ENCODE measurements at regions not wholly inside any gene's neighbourhood (a gene's known extent, or its start where the extent isn't known, plus 50 kb on each side); places are given as distances from the start of the nearest gene placed in this dataset.

- CTCF ChIA-PET: no interaction called here
- peak in 1 of 2 experiments; percentile 34 for DNase-seq
- POLR2A ChIA-PET: no interaction called here
- Mint-ChIP-seq H3K9me3 (ENCODE audit: unreplicated experiment) (peaks cover 19% of the 10 kb centered on the region), H3K27ac (ENCODE audit: unreplicated experiment) (peak overlapping the region; percentile 14), H3K27me3 (ENCODE audit: insufficient read depth, unreplicated experiment) (no peaks in the 10 kb centered on the region), H3K4me3 (ENCODE audit: unreplicated experiment) (peak overlapping the region; percentile 4), H3K4me1 (ENCODE audit: low read depth, unreplicated experiment) (peaks cover 50% of the 10 kb centered on the region), H3K36me3 (ENCODE audit: insufficient read depth, unreplicated experiment) (peaks cover 27% of the 10 kb centered on the region)
- Histone ChIP-seq H3K4me3 (ENCODE audit: low read depth, low read length) (no peak overlapping the region), H3K9me3 (peaks cover 3% of the 10 kb centered on the region; the same call in 1 of the 2 replicates), H3K4me1 (peaks cover 36% of the 10 kb centered on the region), H3K36me3 (ENCODE audit: control insufficient read depth, insufficient read depth, low read length) (0 out of 2 replicates have a peak, but pooled peaks cover 1% of the 10 kb centered on the region), H3K27me3 (replicated peaks; ENCODE audit: control insufficient read depth, insufficient read depth, low read length) (no peaks in the 10 kb centered on the region)
- intact Hi-C loops (cut with micrococcal nuclease; ENCODE audit: unreplicated experiment): no loop called here
- no TSS peak for BruUV-seq (replicated peaks)
- TF ChIP-seq, protein P1, sequence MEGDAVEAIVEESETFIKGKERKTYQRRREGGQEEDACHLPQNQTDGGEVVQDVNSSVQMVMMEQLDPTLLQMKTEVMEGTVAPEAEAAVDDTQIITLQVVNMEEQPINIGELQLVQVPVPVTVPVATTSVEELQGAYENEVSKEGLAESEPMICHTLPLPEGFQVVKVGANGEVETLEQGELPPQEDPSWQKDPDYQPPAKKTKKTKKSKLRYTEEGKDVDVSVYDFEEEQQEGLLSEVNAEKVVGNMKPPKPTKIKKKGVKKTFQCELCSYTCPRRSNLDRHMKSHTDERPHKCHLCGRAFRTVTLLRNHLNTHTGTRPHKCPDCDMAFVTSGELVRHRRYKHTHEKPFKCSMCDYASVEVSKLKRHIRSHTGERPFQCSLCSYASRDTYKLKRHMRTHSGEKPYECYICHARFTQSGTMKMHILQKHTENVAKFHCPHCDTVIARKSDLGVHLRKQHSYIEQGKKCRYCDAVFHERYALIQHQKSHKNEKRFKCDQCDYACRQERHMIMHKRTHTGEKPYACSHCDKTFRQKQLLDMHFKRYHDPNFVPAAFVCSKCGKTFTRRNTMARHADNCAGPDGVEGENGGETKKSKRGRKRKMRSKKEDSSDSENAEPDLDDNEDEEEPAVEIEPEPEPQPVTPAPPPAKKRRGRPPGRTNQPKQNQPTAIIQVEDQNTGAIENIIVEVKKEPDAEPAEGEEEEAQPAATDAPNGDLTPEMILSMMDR (IDR thresholded peaks at IDR 0.05; ENCODE audit: insufficient read depth in 1 of 2, low read depth in 1 of 2, low read length in 1 of 2, severe bottlenecking in 1 of 2, unreplicated experiment in 1 of 2): no peak
These were observed 226.7 kb upstream of the MBL2 start for GRCh38 chr10:52999258-52999657.

DNA sequence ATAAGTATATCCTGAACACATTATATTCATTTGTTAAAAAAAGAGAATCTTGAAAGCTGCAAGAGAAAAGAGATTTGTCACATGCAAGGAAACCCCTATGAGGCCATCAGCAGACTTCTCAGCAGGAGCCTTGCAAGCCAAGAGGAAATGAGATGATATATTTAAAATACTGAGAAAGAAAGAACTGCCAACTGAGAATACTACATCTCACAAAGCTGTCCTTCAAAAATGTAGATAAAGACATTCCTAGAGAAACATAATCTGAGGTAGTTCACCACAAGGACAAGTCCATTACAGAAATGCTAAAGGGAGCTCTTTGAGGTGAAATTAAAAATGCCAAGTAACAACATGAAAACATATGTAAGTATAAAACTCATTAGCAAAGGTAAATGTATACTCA is 224.4 kb upstream of the MBL2 start:
- CTCF ChIA-PET: no interaction called here
- Mint-ChIP-seq H3K27me3 (ENCODE audit: insufficient read depth, unreplicated experiment) (no peaks in the 10 kb centered on the region), H3K4me1 (ENCODE audit: low read depth, unreplicated experiment) (peaks cover 41% of the 10 kb centered on the region), H3K36me3 (ENCODE audit: insufficient read depth, unreplicated experiment) (peaks cover 21% of the 10 kb centered on the region), H3K9me3 (ENCODE audit: unreplicated experiment) (peaks cover 11% of the 10 kb centered on the region), H3K27ac (ENCODE audit: unreplicated experiment) (no peak overlapping the region), H3K4me3 (ENCODE audit: unreplicated experiment) (no peak overlapping the region)
- no peaks in the 10 kb centered on the region for H3K27me3 ChIP-seq (replicated peaks; ENCODE audit: control insufficient read depth, insufficient read depth, low read length)
- DNase-seq: no peak
- peaks cover 35% of the 10 kb centered on the region for H3K4me1 ChIP-seq
- no peak overlapping the region for H3K4me3 ChIP-seq (ENCODE audit: low read depth, low read length)
- TF ChIP-seq, protein P1 (IDR thresholded peaks at IDR 0.05; ENCODE audit: insufficient read depth in 1 of 2, low read depth in 1 of 2, low read length in 1 of 2, severe bottlenecking in 1 of 2, unreplicated experiment in 1 of 2): no peak
- BruUV-seq (replicated peaks): no TSS peak
- peaks cover 3% of the 10 kb centered on the region; the same call in 1 of the 2 replicates for H3K9me3 ChIP-seq
- H3K36me3 ChIP-seq (ENCODE audit: control insufficient read depth, insufficient read depth, low read length): 0 out of 2 replicates have a peak, but pooled peaks cover 2% of the 10 kb centered on the region
- POLR2A ChIA-PET: no interaction called here
- intact Hi-C loops (cut with micrococcal nuclease; ENCODE audit: unreplicated experiment): loop anchor here (1.0 kb wide), 1 partner anchor 10 kb away; no protein-coding TSS in a partner anchor

- intact Hi-C loops (cut with micrococcal nuclease; ENCODE audit: unreplicated experiment): no loop called here
- no TSS peak for BruUV-seq (replicated peaks)
- peaks cover 13% of the 10 kb centered on the region for H3K4me1 ChIP-seq
- H3K4me1 Mint-ChIP-seq (ENCODE audit: low read depth, unreplicated experiment): peaks cover 28% of the 10 kb centered on the region
- TF ChIP-seq, protein P1 (IDR thresholded peaks at IDR 0.05; ENCODE audit: insufficient read depth in 1 of 2, low read depth in 1 of 2, low read length in 1 of 2, severe bottlenecking in 1 of 2, unreplicated experiment in 1 of 2): no peak
- H3K27ac Mint-ChIP-seq (ENCODE audit: unreplicated experiment): no peak overlapping the region
- H3K9me3 Mint-ChIP-seq (ENCODE audit: unreplicated experiment): peaks cover 11% of the 10 kb centered on the region
- no peak overlapping the region for H3K4me3 ChIP-seq (ENCODE audit: low read depth, low read length)
- peaks cover 7% of the 10 kb centered on the region for H3K9me3 ChIP-seq
- ChIA-PET CTCF (no interaction called here), POLR2A (no interaction called here)
- 0 out of 2 replicates have a peak, but pooled peaks cover 1% of the 10 kb centered on the region for H3K36me3 ChIP-seq (ENCODE audit: control insufficient read depth, insufficient read depth, low read length)
- H3K4me3 Mint-ChIP-seq (ENCODE audit: unreplicated experiment): no peak overlapping the region
- no peak for DNase-seq
- no peaks in the 10 kb centered on the region for H3K27me3 Mint-ChIP-seq (ENCODE audit: insufficient read depth, unreplicated experiment)
- no peaks in the 10 kb centered on the region for H3K27me3 ChIP-seq (replicated peaks; ENCODE audit: control insufficient read depth, insufficient read depth, low read length)
- peaks cover 21% of the 10 kb centered on the region for H3K36me3 Mint-ChIP-seq (ENCODE audit: insufficient read depth, unreplicated experiment)
These were observed 221.8 kb upstream of the MBL2 start for GRCh38 chr10:52994370-52994769.
